ENCODE measurements at regions not wholly inside any gene's neighbourhood (a gene's known extent, or its start where the extent isn't known, plus 50 kb on each side); places are given as distances from the start of the nearest gene placed in this dataset.
A peak's percentile ranks its signal among the peaks of the same experiment; 100 is the strongest.
"Not testable (repeated sequence)": the region's sequence is repeated elsewhere in the genome, so short reads cannot be mapped to it uniquely, and the experiment has no call there.

DNA sequence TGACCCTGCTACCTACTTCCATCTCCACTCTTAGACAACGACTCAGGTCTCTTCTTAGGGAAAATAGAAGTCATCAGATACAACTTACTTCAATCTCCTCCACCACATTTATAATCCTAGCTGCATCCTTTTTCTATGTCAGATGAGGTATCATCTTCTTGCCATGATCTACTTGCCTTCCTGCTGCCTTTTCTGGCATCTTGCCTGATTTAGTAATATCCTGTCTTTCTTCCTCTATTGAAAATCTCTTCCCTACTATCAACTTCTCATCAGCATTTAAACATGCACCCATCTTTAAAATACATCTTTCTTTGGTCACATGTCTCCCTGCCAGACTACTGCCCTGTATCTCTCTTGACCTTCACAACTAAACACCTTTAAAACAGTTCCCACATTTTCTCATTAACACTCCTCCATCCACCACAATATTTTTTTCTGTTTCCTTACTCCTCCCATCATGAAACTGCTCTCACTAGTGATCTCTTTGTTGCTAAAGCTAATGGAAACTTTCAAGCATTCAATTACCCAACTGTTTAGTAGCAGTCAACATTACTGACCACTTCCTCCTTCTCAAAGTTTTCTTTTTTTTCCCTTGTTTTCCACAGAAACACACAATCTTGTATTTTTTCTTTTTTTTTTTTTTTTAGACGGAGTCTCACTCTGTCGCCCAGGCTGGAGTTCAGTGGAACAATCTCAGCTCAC lies 100.8 kb upstream of the CXorf66 start:
- no peak for DNase-seq (ENCODE audit: low read depth in 2 of 2)

DNA sequence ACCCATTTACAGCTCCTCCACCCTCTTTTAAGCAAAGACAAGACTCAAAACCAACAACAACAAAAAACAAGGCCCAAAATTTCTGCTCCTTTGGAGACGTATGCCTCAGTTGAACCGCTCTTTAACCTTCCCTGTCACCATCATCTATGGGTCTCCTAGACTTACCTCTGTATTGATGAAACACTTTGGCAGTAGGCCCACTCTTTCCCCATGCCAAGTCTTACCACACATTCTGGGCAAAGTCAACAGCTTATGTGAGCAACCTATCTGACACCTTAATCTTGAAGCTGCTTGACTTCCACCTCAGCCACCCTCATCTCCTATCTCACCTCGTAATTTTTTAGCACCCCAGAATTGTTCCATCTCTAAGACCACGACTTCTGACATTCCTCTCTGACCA lies 99.7 kb upstream of the CXorf66 start:
- no peak for DNase-seq (ENCODE audit: low read depth in 2 of 2)

DNA sequence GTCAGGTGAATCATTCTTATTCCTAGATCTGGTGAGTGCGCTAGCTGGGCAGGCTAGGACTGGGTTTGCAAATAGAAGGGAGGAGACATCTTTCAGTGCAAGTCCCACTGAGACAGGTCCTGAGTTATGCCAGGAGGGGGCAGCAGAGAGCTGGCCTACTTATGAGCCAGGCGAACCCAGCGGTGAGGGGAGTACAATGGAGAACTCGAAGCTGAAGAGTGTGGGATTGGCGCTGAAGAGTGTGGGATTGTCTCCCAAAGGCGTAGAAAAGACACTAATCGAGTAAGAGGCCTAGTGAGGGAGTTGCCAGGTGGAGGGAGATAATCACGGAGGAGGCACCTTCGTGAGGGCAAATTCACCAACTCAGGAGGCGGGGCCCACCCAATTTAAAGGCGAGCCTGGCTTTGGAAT lies 91.7 kb upstream of the CXorf66 start:
- DNase-seq (ENCODE audit: low read depth in 2 of 2), result peak; percentile 7 to 11

DNA sequence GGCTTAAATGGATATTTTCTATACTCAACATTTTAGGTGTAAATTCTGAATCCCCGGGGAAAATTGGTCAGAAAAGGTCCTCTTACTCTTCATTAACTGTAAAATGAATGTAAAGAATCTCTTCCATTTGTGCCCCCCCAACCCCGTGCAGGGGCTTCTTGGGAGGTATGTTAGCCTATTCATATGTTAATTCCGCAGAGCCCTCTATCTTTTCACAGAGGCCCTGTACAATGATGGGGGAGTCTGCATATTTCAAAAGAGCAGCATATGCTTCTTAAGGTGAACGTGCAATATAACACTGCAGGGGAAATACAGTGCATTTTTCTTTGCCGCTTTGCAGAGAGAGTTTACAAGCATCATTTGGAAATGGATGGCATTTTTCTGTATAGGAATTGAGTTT lies 88.5 kb upstream of the CXorf66 start:
- no peak for DNase-seq (ENCODE audit: low read depth in 2 of 2)

DNA sequence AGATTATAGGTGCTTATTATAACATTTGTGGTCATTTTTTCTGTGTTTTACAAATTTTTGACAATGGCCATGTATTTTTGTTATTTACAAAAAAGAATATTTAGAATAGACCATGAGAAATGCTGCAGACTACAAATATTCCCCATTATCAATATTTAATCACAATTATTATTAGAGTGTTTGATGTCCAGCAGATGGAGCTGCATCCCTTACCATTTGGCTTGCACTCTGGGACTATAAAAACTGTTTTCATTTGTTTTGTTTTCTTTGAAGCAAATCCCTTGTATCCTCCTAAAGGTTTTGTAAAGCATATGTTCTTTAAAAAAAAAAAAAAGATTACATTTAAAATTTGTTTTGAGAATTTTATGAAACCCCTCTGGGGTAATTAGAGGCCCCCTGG lies 85.6 kb upstream of the CXorf66 start:
- no peak for DNase-seq (ENCODE audit: low read depth in 2 of 2)

DNA sequence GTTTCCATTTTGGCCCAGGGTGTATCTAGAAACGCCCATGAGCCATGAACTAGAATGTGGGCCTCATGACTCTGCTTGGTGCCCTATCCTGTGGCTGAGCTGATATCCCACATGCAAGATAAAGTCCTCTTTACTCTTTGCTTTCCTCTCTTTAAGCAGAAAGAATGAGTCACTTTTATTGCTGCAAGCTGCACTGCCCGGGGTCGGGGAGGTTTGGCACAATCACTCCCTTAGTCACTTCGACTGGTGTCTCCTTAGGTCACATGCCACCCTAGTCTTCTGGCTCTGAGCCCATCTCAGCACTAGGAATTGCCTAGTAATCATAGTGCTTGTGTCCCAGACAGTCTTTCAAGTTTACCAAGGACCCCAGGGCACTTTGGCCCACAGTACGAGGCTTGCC lies 75.1 kb upstream of the CXorf66 start:
- no peak for DNase-seq (ENCODE audit: low read depth in 2 of 2)

DNA sequence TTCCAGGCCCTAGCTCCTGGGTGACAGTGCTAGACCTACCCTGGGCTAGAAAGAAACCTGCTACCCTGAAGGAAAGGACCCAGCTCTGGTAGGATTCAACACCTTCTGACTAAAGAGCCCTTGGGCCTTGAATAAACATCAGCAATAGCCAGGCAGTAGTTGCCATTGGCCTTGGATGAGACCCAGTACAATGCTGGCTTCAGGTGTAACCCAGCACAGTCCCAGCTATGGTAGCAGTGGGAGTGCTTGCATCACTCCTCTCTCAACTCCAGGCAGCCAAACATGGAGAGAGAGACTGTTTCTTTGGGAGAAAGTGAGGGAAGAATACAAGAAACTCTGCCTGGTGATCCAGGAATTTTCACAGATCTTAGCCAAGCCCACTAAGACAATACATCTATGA lies 73.5 kb upstream of the CXorf66 start:
- DNase-seq (ENCODE audit: low read depth in 2 of 2), result no peak

DNA sequence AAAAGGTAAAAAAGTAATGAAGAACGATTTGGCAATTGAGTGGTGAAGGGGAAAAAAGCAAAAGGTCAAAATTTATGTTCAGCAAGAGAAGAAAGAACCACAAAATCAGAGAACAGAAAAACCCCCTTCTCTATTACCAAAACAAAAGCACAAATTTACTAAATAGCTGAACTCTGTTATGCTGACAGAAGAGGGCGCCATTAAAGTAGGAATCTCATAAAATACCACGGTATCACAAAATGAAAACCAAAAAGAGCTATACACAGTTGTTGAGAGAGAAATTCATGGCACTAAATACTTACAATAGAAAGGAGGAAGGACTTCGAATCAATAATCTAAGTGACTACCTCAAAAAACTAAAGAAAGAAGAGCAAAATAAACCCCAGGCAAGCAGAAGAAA lies 69.6 kb upstream of the CXorf66 start:
- no peak for DNase-seq (ENCODE audit: low read depth in 2 of 2)

DNA sequence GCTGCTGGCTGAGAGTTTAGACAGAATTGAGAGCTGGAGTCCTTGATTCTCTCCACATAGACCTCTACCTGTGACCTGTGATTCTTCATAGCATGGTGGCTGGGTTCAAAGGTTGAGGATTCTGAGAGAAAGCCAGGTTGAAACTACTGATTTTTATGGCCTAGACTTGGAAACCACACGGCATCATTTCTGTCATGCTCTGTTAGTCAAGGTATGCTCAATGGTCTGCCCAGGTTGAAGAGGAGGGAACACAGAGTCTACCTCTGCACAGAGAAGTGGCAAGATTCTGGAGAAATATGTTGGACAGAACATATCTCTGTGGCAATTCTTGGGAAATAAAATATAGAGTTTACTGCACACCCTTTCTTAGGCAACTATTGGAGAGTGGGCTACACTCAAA lies 57.2 kb upstream of the CXorf66 start:
- no peak for DNase-seq (ENCODE audit: low read depth in 2 of 2)

DNA sequence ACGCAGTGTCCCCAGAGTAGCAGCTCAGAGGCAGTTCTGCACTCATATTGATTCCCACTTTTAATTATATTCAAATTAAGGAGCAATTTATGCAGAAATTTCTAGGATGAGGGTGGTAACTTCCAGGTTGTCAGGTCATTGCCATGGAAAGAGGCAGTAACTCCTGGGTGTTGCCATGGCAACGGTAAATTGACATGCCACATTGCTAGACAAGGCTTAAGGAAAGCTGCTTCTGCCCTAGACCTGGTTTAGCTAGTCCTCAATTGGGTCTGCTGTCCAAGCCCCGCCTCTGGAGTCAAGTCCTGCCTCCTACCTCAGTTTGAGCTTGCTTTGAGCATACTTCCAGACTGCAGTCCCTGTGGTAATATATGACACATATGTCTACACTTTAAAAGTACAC lies 53.8 kb upstream of the CXorf66 start:
- DNase-seq (ENCODE audit: low read depth in 2 of 2), result not testable (repeated sequence)
